Gastroesophageal sphincter (tissue), 3 donors: ENCODE measurements at regions not wholly inside any gene's neighbourhood (a gene's known extent, or its start where the extent isn't known, plus 50 kb on each side); places are given as distances from the start of the nearest gene placed in this dataset.

ENCODE experiments used
- EP300 ChIP-seq: sonication (generic); formaldehyde crosslinking; IDR thresholded peaks from one replicate; pipeline ENCODE4 v1.6.1; 2017; ENCODE audit warnings: antibody characterized with exemption, mild to moderate bottlenecking
- POLR2A ChIP-seq, 2 donors: fragments of 450-650 bp; IDR thresholded peaks; one replicate each; pipeline ENCODE4 v1.6.1; 2017; ENCODE audit warnings: antibody characterized with exemption in 2 of 2, mild to moderate bottlenecking in 2 of 2, moderate library complexity in 1 of 2
- POLR2AphosphoS5 ChIP-seq: sonication (generic); formaldehyde crosslinking; IDR thresholded peaks from one replicate; pipeline ENCODE4 v1.6.1; 2017; ENCODE audit warnings: antibody characterized with exemption
- TF ChIP-seq, protein P1 (sequence below), 4 experiments: fragments of 200-600 bp in 2 of 4; fragments of 450-650 bp in 2 of 4; sonication (generic) in 1 of 4; IDR thresholded peaks; one replicate each; pipeline ENCODE4 v1.5.1; 2017 to 2019; ENCODE audit warnings: antibody characterized with exemption in 4 of 4, mild to moderate bottlenecking in 2 of 4, moderate library complexity in 2 of 4

- TF ChIP-seq, protein P1, sequence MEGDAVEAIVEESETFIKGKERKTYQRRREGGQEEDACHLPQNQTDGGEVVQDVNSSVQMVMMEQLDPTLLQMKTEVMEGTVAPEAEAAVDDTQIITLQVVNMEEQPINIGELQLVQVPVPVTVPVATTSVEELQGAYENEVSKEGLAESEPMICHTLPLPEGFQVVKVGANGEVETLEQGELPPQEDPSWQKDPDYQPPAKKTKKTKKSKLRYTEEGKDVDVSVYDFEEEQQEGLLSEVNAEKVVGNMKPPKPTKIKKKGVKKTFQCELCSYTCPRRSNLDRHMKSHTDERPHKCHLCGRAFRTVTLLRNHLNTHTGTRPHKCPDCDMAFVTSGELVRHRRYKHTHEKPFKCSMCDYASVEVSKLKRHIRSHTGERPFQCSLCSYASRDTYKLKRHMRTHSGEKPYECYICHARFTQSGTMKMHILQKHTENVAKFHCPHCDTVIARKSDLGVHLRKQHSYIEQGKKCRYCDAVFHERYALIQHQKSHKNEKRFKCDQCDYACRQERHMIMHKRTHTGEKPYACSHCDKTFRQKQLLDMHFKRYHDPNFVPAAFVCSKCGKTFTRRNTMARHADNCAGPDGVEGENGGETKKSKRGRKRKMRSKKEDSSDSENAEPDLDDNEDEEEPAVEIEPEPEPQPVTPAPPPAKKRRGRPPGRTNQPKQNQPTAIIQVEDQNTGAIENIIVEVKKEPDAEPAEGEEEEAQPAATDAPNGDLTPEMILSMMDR (IDR thresholded peaks at IDR 0.05) = no peak
- no peak for TF ChIP-seq POLR2A (IDR thresholded peaks at IDR 0.05)
- TF ChIP-seq POLR2AphosphoS5 = no peak
- no peak for TF ChIP-seq EP300
These were observed 295.0 kb downstream of the RAD51AP2 start for GRCh38 chr2:17223211-17223610.
